Omental fat pad (tissue), 3 donors: ENCODE measurements at regions not wholly inside any gene's neighbourhood (a gene's known extent, or its start where the extent isn't known, plus 50 kb on each side); places are given as distances from the start of the nearest gene placed in this dataset.

ENCODE experiments used
- ATAC-seq: fragments of 150-250 bp; one replicate; pipeline ENCODE4 v1.9.1; 2016; ENCODE audit warnings: mild to moderate bottlenecking, moderate library complexity; ENCODE audit not compliant: low FRiP score
- DNase-seq: peaks from one replicate; pipeline ENCODE4 v3.0.0-alpha.2; 2019; ENCODE audit warnings: low spot score
- CTCF ChIP-seq, 3 donors: fragments of 450-650 bp; IDR thresholded peaks; one replicate each; pipeline ENCODE4 v1.5.1; 2016 to 2017; ENCODE audit warnings: antibody characterized with exemption in 3 of 3, mild to moderate bottlenecking in 3 of 3, moderate library complexity in 2 of 3

DNA sequence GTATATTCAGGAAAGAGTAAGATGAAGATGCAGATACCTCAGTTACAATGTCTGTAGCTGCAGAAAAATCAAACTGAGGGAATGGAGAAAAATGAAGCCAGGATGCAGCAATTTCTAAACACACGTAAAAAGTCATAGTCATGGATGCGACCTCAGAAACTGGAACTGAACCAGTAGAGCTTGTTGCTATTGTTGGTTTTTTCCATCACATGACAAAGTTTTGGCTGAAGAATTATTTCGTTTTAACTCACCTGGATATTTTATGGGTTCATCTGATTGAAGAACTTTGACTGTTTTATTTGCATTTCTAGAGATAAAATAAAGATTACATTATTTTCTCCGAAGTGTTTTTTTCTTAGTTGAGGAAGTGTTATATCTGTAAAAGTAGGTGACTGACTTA, 591.2 kb downstream of the ZBBX start:
- DNase-seq = no peak
- TF ChIP-seq CTCF (IDR thresholded peaks at IDR 0.05) = no peak
- no peak for ATAC-seq

GRCh38 chr3:166785876-166786275, 594.2 kb downstream of the ZBBX start:
- ATAC-seq (no peak), DNase-seq (no peak)
- no peak for TF ChIP-seq CTCF (IDR thresholded peaks at IDR 0.05)

GRCh38 chr3:166783206-166783605, 596.9 kb downstream of the ZBBX start:
- DNase-seq = no peak
- ATAC-seq = no peak
- TF ChIP-seq CTCF (IDR thresholded peaks at IDR 0.05) = no peak

GRCh38 chr3:166764698-166765318, 615.3 kb downstream of the ZBBX start:
- no peak for TF ChIP-seq CTCF (IDR thresholded peaks at IDR 0.05)
- DNase-seq (no peak), ATAC-seq (no peak)

GRCh38 chr3:166759736-166760513, 620.2 kb downstream of the ZBBX start:
- DNase-seq (no peak), ATAC-seq (no peak)
- no peak for TF ChIP-seq CTCF (IDR thresholded peaks at IDR 0.05)

- no peak for DNase-seq
- no peak for TF ChIP-seq CTCF (IDR thresholded peaks at IDR 0.05)
- ATAC-seq = no peak
Measured at GRCh38 chr3:166752214-166752613, 627.9 kb downstream of the ZBBX start.
